Prostate gland (tissue), 2 donors: ENCODE measurements at regions not wholly inside any gene's neighbourhood (a gene's known extent, or its start where the extent isn't known, plus 50 kb on each side); places are given as distances from the start of the nearest gene placed in this dataset.
"Not testable (repeated sequence)": the region's sequence is repeated elsewhere in the genome, so short reads cannot be mapped to it uniquely, and the experiment has no call there.

Source experiments
- DNase-seq: peaks from one replicate; pipeline ENCODE4 v3.0.0-alpha.2; 2019; ENCODE audit warnings: low spot score
- H3K27ac ChIP-seq, 2 donors: fragments of 200-600 bp; sonication (generic); 2 replicates each; pipeline ENCODE4 v1.5.1; 2017 to 2019
- H3K27me3 ChIP-seq: fragments of 200-600 bp; sonication (generic); replicated peaks from 2 replicates; pipeline ENCODE4 v1.5.1; 2019; ENCODE audit not compliant: insufficient read depth
- H3K36me3 ChIP-seq, 2 donors: fragments of 200-600 bp; sonication (generic); 1 replicate in 1 of 2; 2 replicates in 1 of 2; pipeline versions ENCODE4 v1.5.1 to v1.8.1; 2017 to 2019
- H3K4me1 ChIP-seq: fragments of 200-600 bp; sonication (generic); replicated peaks from 2 replicates; pipeline ENCODE4 v1.5.1; 2019
- H3K4me3 ChIP-seq, 2 donors: fragments of 200-600 bp; sonication (generic); 2 replicates each; pipeline ENCODE4 v1.5.1; 2017 to 2019
- H3K9me3 ChIP-seq: fragments of 200-600 bp; sonication (generic); 2 replicates; pipeline ENCODE4 v1.5.1; 2017
- POLR2A ChIP-seq: fragments of 450-650 bp; IDR thresholded peaks from one replicate; pipeline ENCODE4 v1.6.1; 2016; ENCODE audit warnings: antibody characterized with exemption, mild to moderate bottlenecking
- POLR2AphosphoS5 ChIP-seq: sonication (generic); formaldehyde crosslinking; IDR thresholded peaks from one replicate; pipeline ENCODE4 v1.6.1; 2017; ENCODE audit warnings: antibody characterized with exemption
- WGBS: methylation state at CpG from one replicate; pipeline ENCODE4 v1.1.5; 2018; 5-methylcytosine and 5-hydroxymethylcytosine counted together
- intact Hi-C: fragments of 100-400 bp; cut with DNase I; formaldehyde crosslinking; loops from one replicate; pipeline ENCODE4 v1.14.2; 2022
- TF ChIP-seq, protein P1 (sequence below), 4 experiments: fragments of 200-600 bp in 2 of 4; fragments of 450-650 bp in 2 of 4; sonication (generic) in 2 of 4; IDR thresholded peaks; 1 replicate in 3 of 4; 2 replicates in 1 of 4; pipeline ENCODE4 v1.5.1; 2016 to 2019; ENCODE audit warnings: antibody characterized with exemption in 4 of 4, mild to moderate bottlenecking in 2 of 4, moderate library complexity in 2 of 4

GRCh38 chr3:102916532-102916931 lies 481.7 kb downstream of the ZPLD1 start:
- Histone ChIP-seq H3K27ac (no peak overlapping the region), H3K9me3 (no peaks in the 10 kb centered on the region), H3K4me1 (no peaks in the 10 kb centered on the region), H3K27me3 (no peaks in the 10 kb centered on the region), H3K36me3 (no peaks in the 10 kb centered on the region), H3K4me3 (no peak overlapping the region)
- DNase-seq: no peak
- 61% methylated on average over 2 of the region's 2 CpGs for WGBS
- TF ChIP-seq POLR2AphosphoS5: no peak
- TF ChIP-seq, protein P1, sequence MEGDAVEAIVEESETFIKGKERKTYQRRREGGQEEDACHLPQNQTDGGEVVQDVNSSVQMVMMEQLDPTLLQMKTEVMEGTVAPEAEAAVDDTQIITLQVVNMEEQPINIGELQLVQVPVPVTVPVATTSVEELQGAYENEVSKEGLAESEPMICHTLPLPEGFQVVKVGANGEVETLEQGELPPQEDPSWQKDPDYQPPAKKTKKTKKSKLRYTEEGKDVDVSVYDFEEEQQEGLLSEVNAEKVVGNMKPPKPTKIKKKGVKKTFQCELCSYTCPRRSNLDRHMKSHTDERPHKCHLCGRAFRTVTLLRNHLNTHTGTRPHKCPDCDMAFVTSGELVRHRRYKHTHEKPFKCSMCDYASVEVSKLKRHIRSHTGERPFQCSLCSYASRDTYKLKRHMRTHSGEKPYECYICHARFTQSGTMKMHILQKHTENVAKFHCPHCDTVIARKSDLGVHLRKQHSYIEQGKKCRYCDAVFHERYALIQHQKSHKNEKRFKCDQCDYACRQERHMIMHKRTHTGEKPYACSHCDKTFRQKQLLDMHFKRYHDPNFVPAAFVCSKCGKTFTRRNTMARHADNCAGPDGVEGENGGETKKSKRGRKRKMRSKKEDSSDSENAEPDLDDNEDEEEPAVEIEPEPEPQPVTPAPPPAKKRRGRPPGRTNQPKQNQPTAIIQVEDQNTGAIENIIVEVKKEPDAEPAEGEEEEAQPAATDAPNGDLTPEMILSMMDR (IDR thresholded peaks at IDR 0.05): no peak
- TF ChIP-seq POLR2A: no peak
- intact Hi-C loops: no loop called here

GRCh38 chr3:102926618-102927017 lies 491.8 kb downstream of the ZPLD1 start:
- no peak for DNase-seq
- intact Hi-C loops: no loop called here
- Histone ChIP-seq H3K27ac (no peak overlapping the region), H3K27me3 (no peaks in the 10 kb centered on the region), H3K9me3 (no peaks in the 10 kb centered on the region), H3K4me1 (no peaks in the 10 kb centered on the region), H3K36me3 (no peaks in the 10 kb centered on the region), H3K4me3 (no peak overlapping the region)
- WGBS: 83% methylated on average over 3 of the region's 3 CpGs
- TF ChIP-seq, protein P1 (IDR thresholded peaks at IDR 0.05): no peak
- TF ChIP-seq POLR2AphosphoS5 (no peak), POLR2A (no peak)

DNA sequence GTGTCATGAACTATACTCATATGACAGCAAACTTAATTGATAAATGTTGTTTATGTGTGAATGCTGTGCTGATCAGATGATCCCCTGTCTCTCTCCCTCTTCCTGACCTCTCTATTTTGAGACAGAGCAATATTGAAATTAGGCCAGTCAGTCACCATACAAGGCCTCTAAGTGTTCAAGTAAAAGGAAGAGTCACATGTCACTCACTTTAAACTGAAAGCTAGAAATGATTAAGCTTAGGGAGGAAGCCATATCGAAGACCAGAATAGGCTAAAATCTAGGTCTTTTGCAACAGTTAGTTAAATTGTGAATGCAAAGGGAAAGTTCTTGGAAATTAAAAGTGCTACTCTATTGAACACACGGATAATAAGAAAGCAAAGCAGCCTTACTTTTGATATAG lies 498.6 kb downstream of the ZPLD1 start:
- 89% methylated on average over 2 of the region's 2 CpGs for WGBS
- TF ChIP-seq, protein P1 (IDR thresholded peaks at IDR 0.05): no peak
- TF ChIP-seq POLR2AphosphoS5: no peak
- no peak for TF ChIP-seq POLR2A
- intact Hi-C loops: no loop called here
- no peaks in the 10 kb centered on the region for H3K36me3 ChIP-seq
- H3K4me1 ChIP-seq: no peaks in the 10 kb centered on the region
- no peak for DNase-seq
- no peak overlapping the region for H3K27ac ChIP-seq
- no peaks in the 10 kb centered on the region for H3K9me3 ChIP-seq
- no peaks in the 10 kb centered on the region for H3K27me3 ChIP-seq
- no peak overlapping the region for H3K4me3 ChIP-seq

GRCh38 chr3:102936511-102937045 lies 501.8 kb downstream of the ZPLD1 start:
- intact Hi-C loops: loop anchor here (5.0 kb wide), 1 partner anchor 41 kb away; no protein-coding TSS in a partner anchor
- H3K4me1 ChIP-seq: no peaks in the 10 kb centered on the region
- 8% methylated on average over 2 of the region's 2 CpGs for WGBS
- no peaks in the 10 kb centered on the region for H3K27me3 ChIP-seq
- TF ChIP-seq POLR2AphosphoS5 (no peak), POLR2A (no peak)
- TF ChIP-seq, protein P1 (IDR thresholded peaks at IDR 0.05): no peak
- DNase-seq: no peak
- H3K36me3 ChIP-seq: no peaks in the 10 kb centered on the region
- no peaks in the 10 kb centered on the region for H3K9me3 ChIP-seq
- no peak overlapping the region for H3K27ac ChIP-seq
- no peak overlapping the region for H3K4me3 ChIP-seq

DNA sequence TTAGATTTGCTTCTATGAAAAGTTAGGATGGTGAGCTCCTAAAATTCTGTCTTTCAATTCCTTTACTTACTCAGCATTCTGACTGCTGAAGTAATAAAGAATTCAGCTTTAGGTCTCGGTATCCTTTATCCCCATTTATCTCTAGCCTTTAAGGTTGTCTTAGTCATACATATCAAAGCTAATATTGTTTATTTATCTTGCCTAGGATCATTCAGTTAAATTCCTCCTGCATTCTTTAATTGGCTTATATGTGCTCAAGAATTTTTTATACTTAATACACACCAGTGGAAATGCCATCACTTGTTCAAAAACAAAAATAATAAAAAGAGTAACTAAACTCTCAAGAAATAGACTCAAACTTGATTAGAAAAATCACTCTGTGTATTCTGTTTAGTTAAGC lies 507.0 kb downstream of the ZPLD1 start:
- H3K36me3 ChIP-seq: no peaks in the 10 kb centered on the region
- intact Hi-C loops: no loop called here
- DNase-seq: no peak
- WGBS: 34% methylated on average over 1 of the region's 1 CpG
- H3K4me3 ChIP-seq: no peak overlapping the region
- no peak overlapping the region for H3K27ac ChIP-seq
- no peaks in the 10 kb centered on the region for H3K4me1 ChIP-seq
- no peaks in the 10 kb centered on the region for H3K9me3 ChIP-seq
- no peaks in the 10 kb centered on the region for H3K27me3 ChIP-seq
- no peak for TF ChIP-seq POLR2AphosphoS5
- TF ChIP-seq, protein P1 (IDR thresholded peaks at IDR 0.05): no peak
- no peak for TF ChIP-seq POLR2A

GRCh38 chr3:102946445-102946844 lies 511.6 kb downstream of the ZPLD1 start:
- H3K27me3 ChIP-seq, DNase-seq, H3K36me3 ChIP-seq, H3K4me3 ChIP-seq, H3K4me1 ChIP-seq, H3K9me3 ChIP-seq, H3K27ac ChIP-seq, intact Hi-C loops: not testable (repeated sequence)
- WGBS: 97% methylated on average over 10 of the region's 10 CpGs
